BE2C (cell line): ENCODE measurements at regions not wholly inside any gene's neighbourhood (a gene's known extent, or its start where the extent isn't known, plus 50 kb on each side); places are given as distances from the start of the nearest gene placed in this dataset.

ENCODE experiments used
- DNase-seq: peaks from one replicate; pipeline ENCODE4 v3.0.0-alpha.2; 2020
- H3K27me3 ChIP-seq: fragments of 250-450 bp; sonication (Bioruptor Pico); 2 replicates; pipeline ENCODE4 v1.5.1; 2020; ENCODE audit warnings: mild to moderate bottlenecking
- H3K36me3 ChIP-seq: fragments of 250-450 bp; sonication (Bioruptor Pico); 2 replicates; pipeline ENCODE4 v1.5.1; 2020; ENCODE audit warnings: mild to moderate bottlenecking
- H3K4me1 ChIP-seq: fragments of 250-450 bp; sonication (Bioruptor Pico); 2 replicates; pipeline ENCODE4 v1.5.1; 2020
- H3K4me3 ChIP-seq: 2 replicates; pipeline ENCODE4 v1.5.1; 2011; ENCODE audit warnings: low read depth, low read length
- H3K9me3 ChIP-seq: fragments of 250-450 bp; sonication (Bioruptor Pico); 2 replicates; pipeline ENCODE4 v1.5.1; 2020
- TF ChIP-seq, protein P1 (sequence below): IDR thresholded peaks from 2 replicates; pipeline ENCODE4 v1.5.1; 2012; ENCODE audit warnings: mild to moderate bottlenecking, low read depth, low read length

DNA sequence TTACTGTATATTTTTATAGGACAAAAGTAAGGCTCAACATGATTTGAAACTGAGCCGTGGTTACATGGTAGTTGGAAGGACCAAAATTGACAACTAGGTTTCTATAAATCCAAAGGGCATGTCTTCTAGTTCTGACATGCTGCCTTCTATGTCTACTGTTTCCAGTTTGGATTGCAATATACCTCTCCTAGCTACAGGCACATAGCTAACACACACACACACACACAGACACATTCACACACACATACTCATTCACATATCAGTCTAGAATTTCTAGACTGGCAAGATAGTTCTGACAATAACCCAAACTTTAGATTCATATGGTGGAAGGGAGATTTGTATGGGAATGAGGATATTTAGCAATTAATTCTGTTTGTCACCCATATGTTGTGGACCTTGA lies 544.8 kb upstream of the CAMK1G start:
- TF ChIP-seq, protein P1, sequence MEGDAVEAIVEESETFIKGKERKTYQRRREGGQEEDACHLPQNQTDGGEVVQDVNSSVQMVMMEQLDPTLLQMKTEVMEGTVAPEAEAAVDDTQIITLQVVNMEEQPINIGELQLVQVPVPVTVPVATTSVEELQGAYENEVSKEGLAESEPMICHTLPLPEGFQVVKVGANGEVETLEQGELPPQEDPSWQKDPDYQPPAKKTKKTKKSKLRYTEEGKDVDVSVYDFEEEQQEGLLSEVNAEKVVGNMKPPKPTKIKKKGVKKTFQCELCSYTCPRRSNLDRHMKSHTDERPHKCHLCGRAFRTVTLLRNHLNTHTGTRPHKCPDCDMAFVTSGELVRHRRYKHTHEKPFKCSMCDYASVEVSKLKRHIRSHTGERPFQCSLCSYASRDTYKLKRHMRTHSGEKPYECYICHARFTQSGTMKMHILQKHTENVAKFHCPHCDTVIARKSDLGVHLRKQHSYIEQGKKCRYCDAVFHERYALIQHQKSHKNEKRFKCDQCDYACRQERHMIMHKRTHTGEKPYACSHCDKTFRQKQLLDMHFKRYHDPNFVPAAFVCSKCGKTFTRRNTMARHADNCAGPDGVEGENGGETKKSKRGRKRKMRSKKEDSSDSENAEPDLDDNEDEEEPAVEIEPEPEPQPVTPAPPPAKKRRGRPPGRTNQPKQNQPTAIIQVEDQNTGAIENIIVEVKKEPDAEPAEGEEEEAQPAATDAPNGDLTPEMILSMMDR: no peak
- Histone ChIP-seq H3K27me3 (no peaks in the 10 kb centered on the region), H3K9me3 (no peaks in the 10 kb centered on the region), H3K4me1 (peaks cover 6% of the 10 kb centered on the region), H3K36me3 (no peaks in the 10 kb centered on the region), H3K4me3 (no peak overlapping the region)
- no peak for DNase-seq

DNA sequence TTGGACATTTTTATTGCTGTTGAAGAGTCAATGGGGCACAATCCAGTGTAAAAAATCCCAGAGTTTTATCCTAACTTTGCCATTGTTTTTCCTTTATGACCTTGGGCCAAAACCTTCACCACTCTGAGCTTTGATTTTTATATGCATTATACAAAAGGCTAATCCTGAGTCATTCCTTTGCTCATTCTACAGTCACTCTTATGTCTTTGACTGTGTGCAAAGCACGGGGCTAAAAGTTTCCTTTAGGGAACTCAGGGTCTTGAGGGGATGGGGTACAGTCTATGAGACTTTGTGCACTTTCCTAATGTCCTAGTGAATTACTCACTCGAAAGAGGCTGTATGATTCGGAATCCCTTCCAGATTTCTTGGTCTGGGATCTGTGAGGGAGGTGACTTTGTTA lies 543.2 kb upstream of the CAMK1G start:
- H3K4me3 ChIP-seq: no peak overlapping the region
- TF ChIP-seq, protein P1: no peak
- H3K4me1 ChIP-seq: peaks cover 6% of the 10 kb centered on the region
- DNase-seq: no peak
- H3K27me3 ChIP-seq: no peaks in the 10 kb centered on the region
- no peaks in the 10 kb centered on the region for H3K9me3 ChIP-seq
- no peaks in the 10 kb centered on the region for H3K36me3 ChIP-seq

DNA sequence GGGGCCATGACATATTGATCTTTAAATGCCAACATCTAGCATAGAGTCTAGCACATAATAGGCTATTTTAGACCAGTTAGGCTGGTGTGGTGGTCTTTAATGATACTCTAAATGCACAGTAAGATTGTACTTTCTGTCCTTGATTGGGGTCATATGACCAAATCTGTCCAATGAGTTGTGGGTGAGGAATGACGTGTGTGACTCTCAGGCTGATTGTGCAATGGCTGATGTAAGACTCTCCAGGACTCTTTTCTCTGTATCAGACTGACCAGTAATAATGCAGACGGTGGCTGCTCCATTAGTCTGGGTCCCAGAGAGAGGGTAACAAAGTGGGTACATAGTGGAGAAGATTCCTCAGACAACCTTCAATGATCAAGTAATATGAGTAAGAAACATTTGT lies 541.6 kb upstream of the CAMK1G start:
- H3K9me3 ChIP-seq: no peaks in the 10 kb centered on the region
- peaks cover 6% of the 10 kb centered on the region for H3K4me1 ChIP-seq
- no peak for DNase-seq
- H3K36me3 ChIP-seq: no peaks in the 10 kb centered on the region
- no peaks in the 10 kb centered on the region for H3K27me3 ChIP-seq
- H3K4me3 ChIP-seq: no peak overlapping the region
- TF ChIP-seq, protein P1: no peak

DNA sequence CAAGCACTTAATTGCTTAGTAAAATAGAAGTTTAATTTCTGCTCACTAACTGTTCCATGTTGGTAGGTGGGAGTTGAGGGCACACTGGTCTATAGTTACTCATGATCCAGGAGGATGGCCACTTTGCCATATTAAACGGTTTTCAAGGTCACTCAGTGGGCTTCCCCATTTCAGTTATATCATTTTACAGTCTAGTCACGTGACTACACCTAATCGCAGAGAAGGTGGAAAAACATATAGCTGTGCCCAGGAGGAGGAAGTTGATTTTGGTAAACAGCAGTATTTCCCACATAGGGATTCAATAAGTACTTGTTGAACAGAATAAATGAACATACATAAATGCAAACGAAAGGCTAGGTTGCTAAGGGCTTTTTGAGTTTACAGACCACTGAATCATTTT lies 541.1 kb upstream of the CAMK1G start:
- TF ChIP-seq, protein P1: no peak
- H3K27me3 ChIP-seq: no peaks in the 10 kb centered on the region

DNA sequence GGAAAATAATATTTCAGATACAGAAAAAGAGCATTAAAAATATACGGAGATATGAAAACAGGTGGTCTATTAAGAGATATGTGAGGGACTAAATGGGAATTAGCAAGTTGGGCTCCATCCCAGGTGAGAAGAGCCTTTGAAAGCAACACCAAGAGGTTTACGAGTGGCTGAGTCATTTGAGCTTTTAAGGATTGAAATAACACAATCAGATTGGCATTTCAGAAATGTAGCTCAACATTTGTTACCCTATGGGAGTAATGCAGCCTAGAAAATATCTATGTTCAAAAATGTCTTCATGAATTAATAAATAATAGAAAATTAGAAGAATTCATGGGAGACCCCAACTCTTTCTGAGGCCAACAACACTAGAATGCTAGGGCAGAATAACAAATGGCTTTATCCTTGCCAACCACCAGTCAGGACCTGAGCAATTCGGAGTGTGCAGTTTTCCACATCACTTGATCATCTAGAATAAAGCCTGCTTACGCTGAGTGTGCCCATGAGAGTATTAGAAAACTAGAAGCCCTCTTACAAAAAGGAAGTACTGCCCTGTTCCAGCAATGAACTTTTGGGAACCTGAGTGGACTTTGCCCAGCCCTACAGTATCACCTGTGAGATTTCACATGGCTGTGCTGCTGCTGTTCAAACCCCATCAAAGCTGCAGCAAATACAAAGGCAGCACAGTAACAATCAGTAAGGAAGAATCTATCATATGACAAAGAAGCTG lies 538.0 kb upstream of the CAMK1G start:
- Histone ChIP-seq H3K27me3 (no peaks in the 10 kb centered on the region), H3K4me3 (no peak overlapping the region), H3K36me3 (no peaks in the 10 kb centered on the region), H3K4me1 (no peaks in the 10 kb centered on the region), H3K9me3 (no peaks in the 10 kb centered on the region)
- TF ChIP-seq, protein P1: no peak
- DNase-seq: no peak

More for the DNA sequence above, 541.1 kb upstream of the CAMK1G start:
- Histone ChIP-seq H3K36me3 (no peaks in the 10 kb centered on the region), H3K4me3 (no peak overlapping the region), H3K4me1 (peaks cover 6% of the 10 kb centered on the region), H3K9me3 (no peaks in the 10 kb centered on the region)
- no peak for DNase-seq

DNA sequence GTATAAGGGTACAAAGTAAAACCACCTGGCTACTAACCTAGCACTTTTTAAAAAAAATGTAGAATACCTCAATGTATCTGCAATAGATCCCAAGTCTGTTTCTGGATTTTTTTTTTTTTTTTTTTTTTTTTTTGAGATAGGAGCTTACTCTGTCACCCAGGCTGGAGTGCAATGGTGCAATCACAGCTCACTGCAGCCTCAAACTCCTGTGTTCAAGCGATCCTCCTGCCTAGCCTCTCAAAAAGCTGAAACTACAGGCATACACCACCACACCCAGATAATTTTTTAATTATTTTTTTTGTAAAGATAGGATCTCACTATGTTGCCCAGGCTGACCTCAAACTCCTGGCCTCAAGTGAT lies 537.5 kb upstream of the CAMK1G start:
- DNase-seq: no peak
- Histone ChIP-seq H3K36me3 (no peaks in the 10 kb centered on the region), H3K4me3 (no peak overlapping the region), H3K9me3 (no peaks in the 10 kb centered on the region), H3K27me3 (no peaks in the 10 kb centered on the region), H3K4me1 (no peaks in the 10 kb centered on the region)
- TF ChIP-seq, protein P1: no peak
